Endodermal cell (in vitro differentiated cells): ENCODE measurements at regions not wholly inside any gene's neighbourhood (a gene's known extent, or its start where the extent isn't known, plus 50 kb on each side); places are given as distances from the start of the nearest gene placed in this dataset.

Experiments
- DNase-seq: peaks from one replicate; pipeline ENCODE4 v3.0.0-alpha.2; 2017
- H3K27ac ChIP-seq: 2 replicates; pipeline ENCODE4 v1.5.1; 2013; ENCODE audit warnings: mild to moderate bottlenecking, low read depth, low read length, moderate library complexity
- H3K27me3 ChIP-seq: 2 replicates; pipeline ENCODE4 v1.6.1; 2013; ENCODE audit warnings: mild to moderate bottlenecking, low read length, moderate library complexity; ENCODE audit not compliant: insufficient read depth, control insufficient read depth, poor library complexity, severe bottlenecking
- H3K36me3 ChIP-seq: 2 replicates; pipeline ENCODE4 v1.7.0; 2013; ENCODE audit warnings: mild to moderate bottlenecking, low read length, moderate library complexity; ENCODE audit not compliant: control insufficient read depth, insufficient read depth
- H3K4me1 ChIP-seq: one replicate; pipeline ENCODE4 v1.7.0; 2013; ENCODE audit warnings: low read length; ENCODE audit not compliant: control insufficient read depth, insufficient read depth
- H3K4me3 ChIP-seq: 2 replicates; pipeline ENCODE4 v1.5.1; 2013; ENCODE audit warnings: mild to moderate bottlenecking, low read length, moderate library complexity
- H3K9ac ChIP-seq: 2 replicates; pipeline ENCODE4 v1.6.1; 2013; ENCODE audit warnings: mild to moderate bottlenecking, low read length, moderate library complexity; ENCODE audit not compliant: poor library complexity, severe bottlenecking; ENCODE audit errors: extremely low read depth
- H3K9me3 ChIP-seq: 2 replicates; pipeline ENCODE4 v1.6.1; 2013; ENCODE audit warnings: mild to moderate bottlenecking, low read length, moderate library complexity; ENCODE audit not compliant: control insufficient read depth
- H3K27ac Mint-ChIP-seq: 2 replicates; pipeline ENCODE4 v1.8.0; 2020; ENCODE audit warnings: mixed read lengths
- H3K27me3 Mint-ChIP-seq: 2 replicates; pipeline ENCODE4 v1.8.0; 2021; ENCODE audit warnings: mild to moderate bottlenecking, mixed read lengths; ENCODE audit not compliant: insufficient read depth
- H3K36me3 Mint-ChIP-seq: 2 replicates; pipeline ENCODE4 v1.8.0; 2020; ENCODE audit warnings: low read depth, mixed read lengths
- H3K4me1 Mint-ChIP-seq: 2 replicates; pipeline ENCODE4 v1.8.0; 2020; ENCODE audit warnings: mixed read lengths
- H3K4me3 Mint-ChIP-seq: 2 replicates; pipeline ENCODE4 v1.8.0; 2020; ENCODE audit warnings: mild to moderate bottlenecking, moderate library complexity, mixed read lengths
- H3K9me3 Mint-ChIP-seq: 2 replicates; pipeline ENCODE4 v1.8.0; 2020; ENCODE audit warnings: mild to moderate bottlenecking, mixed read lengths
- WGBS, 2 experiments: methylation state at CpG; one replicate each; pipeline versions ENCODE4 v1.1.5 to v1.1.7; 2013; ENCODE audit warnings: missing lambda C conversion rate in 2 of 2, mixed read lengths in 1 of 2; ENCODE audit not compliant: insufficient coverage in 1 of 2, insufficient read length in 1 of 2; 5-methylcytosine and 5-hydroxymethylcytosine counted together
- TF ChIP-seq, protein P1 (sequence below): fragments of 200-600 bp; sonication (generic); conservative IDR thresholded peaks from 2 replicates; pipeline ENCODE4 v1.5.0; 2021; ENCODE audit warnings: antibody characterized with exemption, mild to moderate bottlenecking

- Histone ChIP-seq H3K27ac (no peak overlapping the region), H3K36me3 (no peaks in the 10 kb centered on the region), H3K9me3 (no peaks in the 10 kb centered on the region), H3K27me3 (no peaks in the 10 kb centered on the region), H3K4me3 (no peak overlapping the region), H3K9ac (no peak overlapping the region), H3K4me1 (no peaks in the 10 kb centered on the region)
- DNase-seq: peak; percentile 61
- Mint-ChIP-seq H3K27ac (no peak overlapping the region), H3K36me3 (no peaks in the 10 kb centered on the region), H3K4me3 (no peak overlapping the region), H3K27me3 (no peaks in the 10 kb centered on the region), H3K4me1 (peaks cover 28% of the 10 kb centered on the region), H3K9me3 (no peaks in the 10 kb centered on the region)
- TF ChIP-seq, protein P1, sequence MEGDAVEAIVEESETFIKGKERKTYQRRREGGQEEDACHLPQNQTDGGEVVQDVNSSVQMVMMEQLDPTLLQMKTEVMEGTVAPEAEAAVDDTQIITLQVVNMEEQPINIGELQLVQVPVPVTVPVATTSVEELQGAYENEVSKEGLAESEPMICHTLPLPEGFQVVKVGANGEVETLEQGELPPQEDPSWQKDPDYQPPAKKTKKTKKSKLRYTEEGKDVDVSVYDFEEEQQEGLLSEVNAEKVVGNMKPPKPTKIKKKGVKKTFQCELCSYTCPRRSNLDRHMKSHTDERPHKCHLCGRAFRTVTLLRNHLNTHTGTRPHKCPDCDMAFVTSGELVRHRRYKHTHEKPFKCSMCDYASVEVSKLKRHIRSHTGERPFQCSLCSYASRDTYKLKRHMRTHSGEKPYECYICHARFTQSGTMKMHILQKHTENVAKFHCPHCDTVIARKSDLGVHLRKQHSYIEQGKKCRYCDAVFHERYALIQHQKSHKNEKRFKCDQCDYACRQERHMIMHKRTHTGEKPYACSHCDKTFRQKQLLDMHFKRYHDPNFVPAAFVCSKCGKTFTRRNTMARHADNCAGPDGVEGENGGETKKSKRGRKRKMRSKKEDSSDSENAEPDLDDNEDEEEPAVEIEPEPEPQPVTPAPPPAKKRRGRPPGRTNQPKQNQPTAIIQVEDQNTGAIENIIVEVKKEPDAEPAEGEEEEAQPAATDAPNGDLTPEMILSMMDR: no peak
- WGBS, 2 experiments: 15 to 45% methylated on average over 2 to 5 of the region's 5 CpGs
These were observed 275.2 kb upstream of the SALL1 start for GRCh38 chr16:51426276-51426675.

DNA sequence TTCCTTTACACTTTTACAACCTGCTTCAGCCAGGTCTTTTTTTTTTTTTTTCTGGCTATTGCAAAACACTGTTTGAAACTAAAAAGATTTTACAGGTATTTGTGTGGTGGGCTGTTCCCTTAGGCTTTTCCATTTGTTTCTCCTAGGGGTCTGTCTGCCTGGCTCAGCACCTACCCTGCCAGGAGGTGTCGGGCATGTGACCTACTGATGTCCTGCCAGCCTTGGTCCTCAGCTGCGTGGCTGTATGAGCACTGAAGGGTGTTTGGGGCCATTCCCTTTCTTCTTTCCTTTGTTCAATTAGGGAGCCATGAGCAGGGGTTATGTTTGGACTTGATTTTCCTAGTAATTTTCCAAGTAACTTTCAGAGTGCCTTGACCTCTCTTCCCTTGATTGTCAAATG, 269.2 kb upstream of the SALL1 start:
- TF ChIP-seq, protein P1: no peak
- 94% methylated on average over 2 of the region's 2 CpGs; no CpG with 5 or more reads in 1 of the 2 experiments for WGBS, 2 experiments
- H3K27ac ChIP-seq: no peak overlapping the region
- no peaks in the 10 kb centered on the region for H3K27me3 ChIP-seq
- Mint-ChIP-seq H3K4me1 (peaks cover 18% of the 10 kb centered on the region), H3K27ac (no peak overlapping the region), H3K36me3 (no peaks in the 10 kb centered on the region), H3K9me3 (no peaks in the 10 kb centered on the region), H3K4me3 (no peak overlapping the region), H3K27me3 (no peaks in the 10 kb centered on the region)
- H3K4me1 ChIP-seq: no peaks in the 10 kb centered on the region
- no peak for DNase-seq
- H3K9me3 ChIP-seq: no peaks in the 10 kb centered on the region
- H3K36me3 ChIP-seq: no peaks in the 10 kb centered on the region
- no peak overlapping the region for H3K4me3 ChIP-seq
- H3K9ac ChIP-seq: no peak overlapping the region

GRCh38 chr16:51419768-51420167, 268.7 kb upstream of the SALL1 start:
- Mint-ChIP-seq H3K36me3 (no peaks in the 10 kb centered on the region), H3K9me3 (no peaks in the 10 kb centered on the region), H3K27ac (peak overlapping the region; percentile 55), H3K4me1 (peaks cover 18% of the 10 kb centered on the region), H3K4me3 (no peak overlapping the region), H3K27me3 (no peaks in the 10 kb centered on the region)
- TF ChIP-seq, protein P1: no peak
- Histone ChIP-seq H3K9me3 (no peaks in the 10 kb centered on the region), H3K4me1 (no peaks in the 10 kb centered on the region), H3K27ac (no peak overlapping the region), H3K9ac (no peak overlapping the region), H3K36me3 (no peaks in the 10 kb centered on the region), H3K4me3 (no peak overlapping the region), H3K27me3 (no peaks in the 10 kb centered on the region)
- WGBS, 2 experiments: 86 to 100% methylated on average over 2 of the region's 2 CpGs
- no peak for DNase-seq
